ENCODE measurements at regions not wholly inside any gene's neighbourhood (a gene's known extent, or its start where the extent isn't known, plus 50 kb on each side); places are given as distances from the start of the nearest gene placed in this dataset.

GRCh38 chr9:115770521-115770920 lies 383.1 kb upstream of the PAPPA start:
- no peaks in the 10 kb centered on the region for H3K79me2 ChIP-seq (ENCODE audit: insufficient read depth, low read length)
- H3K36me3 ChIP-seq (ENCODE audit: low read length) = no peaks in the 10 kb centered on the region
- no peak overlapping the region for H3K27ac ChIP-seq (ENCODE audit: low read depth, low read length)
- H2AFZ ChIP-seq (ENCODE audit: low read depth, low read length, severe bottlenecking) = no peak overlapping the region
- TF ChIP-seq CTCF (IDR thresholded peaks at IDR 0.05; ENCODE audit: insufficient read depth, low read length, poor library complexity, severe bottlenecking) = no peak
- no peak for TF ChIP-seq EZH2phosphoT487 (conservative IDR thresholded peaks at IDR 0.05; ENCODE audit: low read length)
- no peaks in the 10 kb centered on the region for H3K27me3 ChIP-seq (ENCODE audit: low read length)
- no peak overlapping the region for H3K4me3 ChIP-seq (ENCODE audit: insufficient read depth, low read length, poor library complexity, severe bottlenecking)
- H3K9me3 ChIP-seq (ENCODE audit: insufficient read depth, low read length) = no peaks in the 10 kb centered on the region
- H4K20me1 ChIP-seq (ENCODE audit: low read depth, low read length) = no peaks in the 10 kb centered on the region
- no peak overlapping the region for H3K9ac ChIP-seq (ENCODE audit: low read length)
- no peaks in the 10 kb centered on the region for H3K9me2 ChIP-seq (replicated peaks; ENCODE audit: insufficient read depth, low read length)
- no peak overlapping the region for H3K4me2 ChIP-seq (ENCODE audit: low read depth, low read length, poor library complexity, severe bottlenecking)
- no peaks in the 10 kb centered on the region for H3F3A ChIP-seq (ENCODE audit: insufficient read depth)

- no peaks in the 10 kb centered on the region for H4K20me1 ChIP-seq (ENCODE audit: low read depth, low read length)
- no peaks in the 10 kb centered on the region for H3F3A ChIP-seq (ENCODE audit: insufficient read depth)
- H3K4me2 ChIP-seq (ENCODE audit: low read depth, low read length, poor library complexity, severe bottlenecking) = no peak overlapping the region
- H3K4me3 ChIP-seq (ENCODE audit: insufficient read depth, low read length, poor library complexity, severe bottlenecking) = no peak overlapping the region
- H2AFZ ChIP-seq (ENCODE audit: low read depth, low read length, severe bottlenecking) = no peak overlapping the region
- H3K9me3 ChIP-seq (ENCODE audit: insufficient read depth, low read length) = no peaks in the 10 kb centered on the region
- no peaks in the 10 kb centered on the region for H3K27me3 ChIP-seq (ENCODE audit: low read length)
- no peak overlapping the region for H3K27ac ChIP-seq (ENCODE audit: low read depth, low read length)
- no peaks in the 10 kb centered on the region for H3K79me2 ChIP-seq (ENCODE audit: insufficient read depth, low read length)
- no peaks in the 10 kb centered on the region for H3K36me3 ChIP-seq (ENCODE audit: low read length)
- H3K9me2 ChIP-seq (replicated peaks; ENCODE audit: insufficient read depth, low read length) = no peaks in the 10 kb centered on the region
- TF ChIP-seq EZH2phosphoT487 (conservative IDR thresholded peaks at IDR 0.05; ENCODE audit: low read length) (no peak), CTCF (IDR thresholded peaks at IDR 0.05; ENCODE audit: insufficient read depth, low read length, poor library complexity, severe bottlenecking) (no peak)
- H3K9ac ChIP-seq (ENCODE audit: low read length) = no peak overlapping the region
These were observed 377.9 kb upstream of the PAPPA start for GRCh38 chr9:115775659-115776058.

GRCh38 chr9:115777610-115778009 lies 376.0 kb upstream of the PAPPA start:
- no peak overlapping the region for H3K4me3 ChIP-seq (ENCODE audit: insufficient read depth, low read length, poor library complexity, severe bottlenecking)
- no peaks in the 10 kb centered on the region for H3K79me2 ChIP-seq (ENCODE audit: insufficient read depth, low read length)
- H4K20me1 ChIP-seq (ENCODE audit: low read depth, low read length) = no peaks in the 10 kb centered on the region
- H2AFZ ChIP-seq (ENCODE audit: low read depth, low read length, severe bottlenecking) = no peak overlapping the region
- H3K9me2 ChIP-seq (replicated peaks; ENCODE audit: insufficient read depth, low read length) = no peaks in the 10 kb centered on the region
- no peaks in the 10 kb centered on the region for H3K9me3 ChIP-seq (ENCODE audit: insufficient read depth, low read length)
- H3K36me3 ChIP-seq (ENCODE audit: low read length) = no peaks in the 10 kb centered on the region
- H3K27ac ChIP-seq (ENCODE audit: low read depth, low read length) = no peak overlapping the region
- no peaks in the 10 kb centered on the region for H3K27me3 ChIP-seq (ENCODE audit: low read length)
- TF ChIP-seq EZH2phosphoT487 (conservative IDR thresholded peaks at IDR 0.05; ENCODE audit: low read length) (no peak), CTCF (IDR thresholded peaks at IDR 0.05; ENCODE audit: insufficient read depth, low read length, poor library complexity, severe bottlenecking) (no peak)
- no peak overlapping the region for H3K9ac ChIP-seq (ENCODE audit: low read length)
- H3F3A ChIP-seq (ENCODE audit: insufficient read depth) = no peaks in the 10 kb centered on the region
- no peak overlapping the region for H3K4me2 ChIP-seq (ENCODE audit: low read depth, low read length, poor library complexity, severe bottlenecking)
